WTC11 (cell line): ENCODE measurements at regions not wholly inside any gene's neighbourhood (a gene's known extent, or its start where the extent isn't known, plus 50 kb on each side); places are given as distances from the start of the nearest gene placed in this dataset.

Source experiments
- ATAC-seq: fragments of 200-7000 bp; cut with Tn5 transposase; 2 replicates; pipeline ENCODE4 v1.10.0; 2021; ENCODE audit warnings: mild to moderate bottlenecking, moderate library complexity
- CTCF ChIA-PET: fragments of 300-600 bp; sonication (Branson Sonifier 250); formaldehyde crosslinking; loops from one replicate; lab custom pipeline; 2021; ENCODE audit warnings: antibody characterized with exemption; lab: Charles Lee
- POLR2A ChIA-PET: fragments of 350-600 bp; sonication (Branson Sonifier 250); formaldehyde crosslinking; loops from one replicate; lab custom pipeline; 2021; ENCODE audit warnings: antibody characterized with exemption; lab: Charles Lee
- DNase-seq: peaks from one replicate; pipeline ENCODE4 v3.0.0; 2021; ENCODE audit warnings: low spot score
- H3K27ac Mint-ChIP-seq: 2 replicates; pipeline ENCODE4 v1.8.0; 2021; ENCODE audit warnings: mixed read lengths
- H3K27me3 Mint-ChIP-seq: 2 replicates; pipeline ENCODE4 v1.8.0; 2021; ENCODE audit warnings: low read depth, mild to moderate bottlenecking, moderate library complexity, mixed read lengths
- H3K36me3 Mint-ChIP-seq: 2 replicates; pipeline ENCODE4 v1.8.0; 2021; ENCODE audit warnings: mixed read lengths
- H3K4me1 Mint-ChIP-seq: 2 replicates; pipeline ENCODE4 v1.8.0; 2022; ENCODE audit warnings: mixed read lengths
- H3K4me3 Mint-ChIP-seq: 2 replicates; pipeline ENCODE4 v1.8.0; 2021; ENCODE audit warnings: mild to moderate bottlenecking, moderate library complexity, mixed read lengths
- H3K9me3 Mint-ChIP-seq: 2 replicates; pipeline ENCODE4 v1.8.0; 2021; ENCODE audit warnings: mixed read lengths
- ATF6 ChIP-seq: sonication (generic); formaldehyde crosslinking; IDR thresholded peaks from 2 replicates; pipeline ENCODE4 v1.8.1; 2023; ENCODE audit warnings: mild to moderate bottlenecking, missing genetic modification reagents
- CBFB ChIP-seq: sonication (generic); formaldehyde crosslinking; IDR thresholded peaks from 2 replicates; pipeline ENCODE4 v1.8.1; 2022; ENCODE audit warnings: mild to moderate bottlenecking, low read depth, missing genetic modification reagents
- CREM ChIP-seq: sonication (generic); formaldehyde crosslinking; IDR thresholded peaks from 2 replicates; pipeline ENCODE4 v1.8.1; 2022; ENCODE audit warnings: mild to moderate bottlenecking, missing genetic modification reagents, moderate library complexity
- ELF4 ChIP-seq: sonication (generic); formaldehyde crosslinking; IDR thresholded peaks from 2 replicates; pipeline ENCODE4 v1.8.1; 2022; ENCODE audit warnings: low read depth, mild to moderate bottlenecking, moderate library complexity, missing genetic modification reagents
- FOXP1 ChIP-seq: sonication (generic); formaldehyde crosslinking; IDR thresholded peaks from 2 replicates; pipeline ENCODE4 v1.8.0; 2022; ENCODE audit warnings: missing genetic modification reagents, mild to moderate bottlenecking, moderate library complexity, borderline replicate concordance
- FOXP4 ChIP-seq: sonication (generic); formaldehyde crosslinking; IDR thresholded peaks from 2 replicates; pipeline ENCODE4 v1.8.0; 2022; ENCODE audit warnings: mild to moderate bottlenecking, missing genetic modification reagents
- GABPB1 ChIP-seq: sonication (generic); formaldehyde crosslinking; IDR thresholded peaks from 2 replicates; pipeline ENCODE4 v1.8.1; 2023; ENCODE audit warnings: mild to moderate bottlenecking, missing genetic modification reagents
- HMGA2 ChIP-seq: fragments of 250-450 bp; sonication (Bioruptor Pico); IDR thresholded peaks from 2 replicates; pipeline ENCODE4 v1.4.0; 2021; ENCODE audit warnings: mild to moderate bottlenecking, moderate library complexity
- HMGXB4 ChIP-seq: sonication (generic); formaldehyde crosslinking; IDR thresholded peaks from 2 replicates; pipeline ENCODE4 v1.8.1; 2023; ENCODE audit warnings: mild to moderate bottlenecking, moderate library complexity, missing genetic modification reagents
- IRF1 ChIP-seq: sonication (generic); formaldehyde crosslinking; IDR thresholded peaks from 2 replicates; pipeline ENCODE4 v1.8.0; 2023; ENCODE audit warnings: missing genetic modification reagents
- IRF2 ChIP-seq: sonication (generic); formaldehyde crosslinking; IDR thresholded peaks from 2 replicates; pipeline ENCODE4 v1.8.0; 2022; ENCODE audit warnings: low read depth, missing genetic modification reagents, borderline replicate concordance
- PRDM15 ChIP-seq: sonication (generic); formaldehyde crosslinking; IDR thresholded peaks from 2 replicates; pipeline ENCODE4 v1.8.0; 2022; ENCODE audit warnings: missing genetic modification reagents
- SOX15 ChIP-seq: fragments of 250-450 bp; sonication (Bioruptor Pico); IDR thresholded peaks from 2 replicates; pipeline ENCODE4 v1.9.0; 2021; ENCODE audit warnings: mild to moderate bottlenecking
- USF2 ChIP-seq: sonication (generic); formaldehyde crosslinking; IDR thresholded peaks from 2 replicates; pipeline ENCODE4 v1.8.1; 2023; ENCODE audit warnings: mild to moderate bottlenecking, missing genetic modification reagents, moderate library complexity
- ZMAT4 ChIP-seq: fragments of 250-450 bp; sonication (Bioruptor Pico); IDR thresholded peaks from 2 replicates; pipeline ENCODE4 v1.9.0; 2021; ENCODE audit warnings: mild to moderate bottlenecking
- ZNF138 ChIP-seq: sonication (generic); formaldehyde crosslinking; conservative IDR thresholded peaks from 2 replicates; pipeline ENCODE4 v1.8.1; 2022; ENCODE audit warnings: mild to moderate bottlenecking, moderate library complexity, missing genetic modification reagents
- ZNF532 ChIP-seq: fragments of 250-450 bp; sonication (Bioruptor Pico); IDR thresholded peaks from 2 replicates; pipeline ENCODE4 v1.9.0; 2021; ENCODE audit warnings: mild to moderate bottlenecking, borderline replicate concordance

GRCh38 chr4:152023674-152024073, 262.9 kb upstream of the GATB start (continued):
- TF ChIP-seq ZNF532, result no peak
- no peak for TF ChIP-seq HMGXB4 (CRISPR knock-in tag)

GRCh38 chr4:152022543-152022942, 261.7 kb upstream of the GATB start:
- Mint-ChIP-seq H3K9me3 (no peaks in the 10 kb centered on the region), H3K4me1 (peaks cover 4% of the 10 kb centered on the region), H3K27ac (no peak overlapping the region), H3K36me3 (no peaks in the 10 kb centered on the region), H3K27me3 (no peaks in the 10 kb centered on the region; the same call in 1 of the 2 replicates), H3K4me3 (no peak overlapping the region)
- ChIA-PET CTCF (interaction anchor here (1.1 kb wide), 1 partner anchor 23 kb away, joined by 3 read pairs; no protein-coding TSS in a partner anchor), POLR2A (no interaction called here)
- no peak for ATAC-seq
- DNase-seq, result no peak
- TF ChIP-seq CBFB (no peak), IRF2 (CRISPR knock-in tag) (no peak), ZMAT4 (CRISPR knock-in tag) (no peak), FOXP1 (CRISPR knock-in tag) (no peak), GABPB1 (CRISPR knock-in tag) (no peak), ZNF138 (no peak), SOX15 (CRISPR knock-in tag) (no peak), ATF6 (CRISPR knock-in tag) (no peak), FOXP4 (no peak), HMGA2 (CRISPR knock-in tag) (no peak), PRDM15 (CRISPR knock-in tag) (no peak), CREM (no peak), USF2 (CRISPR knock-in tag) (no peak), IRF1 (CRISPR knock-in tag) (no peak), ELF4 (CRISPR knock-in tag) (no peak)
